ENCODE measurements at regions not wholly inside any gene's neighbourhood (a gene's known extent, or its start where the extent isn't known, plus 50 kb on each side); places are given as distances from the start of the nearest gene placed in this dataset.

- TF ChIP-seq CTCF (IDR thresholded peaks at IDR 0.05 in 4 of 5, conservative IDR thresholded peaks at IDR 0.05 in 1 of 5) (no peak), POLR2A (IDR thresholded peaks at IDR 0.05) (no peak)
Observed at GRCh38 chr2:238713198-238713826, 134.6 kb upstream of the TWIST2 start.
